T-helper 1 cell treated with Interleukin-12 subunit alpha and Interleukin-12 subunit beta and Interleukin-4 antibody, amounts not matched to agents 30 ng/mL and 1 ng/mL, for 36 hours (primary cell): ENCODE measurements at regions not wholly inside any gene's neighbourhood (a gene's known extent, or its start where the extent isn't known, plus 50 kb on each side); places are given as distances from the start of the nearest gene placed in this dataset.

Experiments used
- intact Hi-C: fragments of 100-400 bp; cut with micrococcal nuclease; formaldehyde crosslinking; loops from one replicate; pipeline ENCODE4 v1.15.1; 2024

DNA sequence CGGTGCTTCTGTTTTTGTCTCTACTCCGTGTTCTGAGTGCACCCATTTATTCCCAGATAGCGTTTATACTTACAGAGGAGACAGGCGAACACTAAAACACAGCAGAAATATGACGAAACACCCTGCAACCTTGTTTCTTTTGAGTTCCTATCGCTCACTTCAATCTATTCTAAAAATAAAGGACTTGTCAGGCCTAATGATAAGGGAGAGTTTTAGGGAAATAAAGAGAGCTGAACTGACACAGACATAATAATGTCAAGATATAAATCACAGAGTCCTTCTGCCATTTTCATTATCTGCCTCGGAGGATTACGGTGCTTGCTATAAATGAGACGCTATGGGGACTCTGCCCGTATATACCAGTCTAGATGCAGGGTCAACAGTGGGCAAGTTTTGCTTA, 659.7 kb upstream of the SALL3 start:
- intact Hi-C loops = no loop called here

DNA sequence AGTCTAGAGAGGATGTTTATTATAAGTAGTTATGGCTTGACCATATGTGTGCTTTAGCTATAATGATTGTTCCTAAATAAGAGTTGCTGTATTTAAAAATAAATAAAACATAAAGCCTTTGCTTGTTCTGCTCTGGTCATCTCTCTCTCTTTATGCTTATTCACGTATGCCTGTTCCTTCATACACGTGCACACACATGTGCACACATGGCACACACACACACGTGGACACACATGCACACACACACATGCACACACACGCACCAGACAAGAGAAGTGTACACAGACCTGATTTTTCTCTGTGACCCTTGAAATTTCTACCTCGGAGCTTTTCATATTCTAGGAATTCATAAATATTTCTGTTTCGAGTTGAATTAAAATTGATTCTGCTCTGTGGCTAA, 658.2 kb upstream of the SALL3 start:
- intact Hi-C loops = no loop called here

DNA sequence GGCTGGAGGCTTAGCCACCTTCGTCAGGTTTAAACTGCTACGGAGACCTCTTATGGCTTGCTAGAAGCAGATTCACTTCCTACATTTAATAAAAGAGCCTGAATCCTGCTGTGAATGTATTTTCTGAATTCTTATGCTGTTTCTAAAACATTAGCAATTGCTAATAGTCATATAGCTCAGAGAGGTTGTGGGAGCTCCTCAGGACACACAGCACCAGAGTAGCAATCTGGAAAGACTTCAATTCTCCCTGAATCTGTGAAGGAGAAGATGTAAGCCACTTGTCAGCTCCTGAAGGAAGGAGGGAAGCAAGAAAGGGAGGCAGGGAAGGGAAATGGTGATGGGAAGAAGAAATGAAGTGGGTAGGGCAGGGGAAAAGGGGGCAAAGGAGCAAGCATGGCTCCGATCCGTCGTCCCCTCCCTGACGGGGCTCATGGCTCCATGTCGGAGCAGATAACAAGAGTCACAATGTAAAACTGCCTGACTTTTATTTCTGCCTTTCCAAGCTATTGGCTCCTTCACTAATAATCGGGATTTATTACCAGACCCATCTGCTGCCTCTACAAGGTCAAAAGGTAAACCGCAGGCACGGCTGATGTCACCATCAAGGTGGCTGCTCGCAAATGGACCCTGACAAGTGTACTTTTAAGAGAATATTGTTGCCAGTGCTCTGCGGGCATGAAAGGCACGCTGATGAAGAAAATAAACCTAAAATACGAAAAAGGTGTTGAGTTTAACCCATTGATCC, 656.0 kb upstream of the SALL3 start:
- intact Hi-C loops = no loop called here

DNA sequence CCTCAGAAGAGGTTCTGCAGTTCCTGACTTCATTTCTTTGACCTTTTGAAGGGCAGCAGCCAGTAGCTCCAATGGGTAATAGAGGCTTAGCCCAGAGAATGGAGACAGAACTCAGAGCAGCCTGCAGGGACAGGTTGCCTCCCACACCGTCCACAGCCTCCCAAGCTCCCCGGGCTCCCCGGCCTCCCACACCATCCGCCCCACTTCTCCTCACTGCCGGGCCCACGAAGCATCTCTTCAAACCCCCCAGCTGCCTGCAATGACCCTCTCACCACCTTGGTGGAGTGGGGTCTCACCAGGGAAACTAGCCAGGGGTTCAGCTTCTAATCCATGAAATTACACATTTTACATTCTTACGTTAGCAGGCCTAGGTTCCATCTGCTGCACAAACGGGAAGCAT, 652.0 kb upstream of the SALL3 start:
- intact Hi-C loops = no loop called here

DNA sequence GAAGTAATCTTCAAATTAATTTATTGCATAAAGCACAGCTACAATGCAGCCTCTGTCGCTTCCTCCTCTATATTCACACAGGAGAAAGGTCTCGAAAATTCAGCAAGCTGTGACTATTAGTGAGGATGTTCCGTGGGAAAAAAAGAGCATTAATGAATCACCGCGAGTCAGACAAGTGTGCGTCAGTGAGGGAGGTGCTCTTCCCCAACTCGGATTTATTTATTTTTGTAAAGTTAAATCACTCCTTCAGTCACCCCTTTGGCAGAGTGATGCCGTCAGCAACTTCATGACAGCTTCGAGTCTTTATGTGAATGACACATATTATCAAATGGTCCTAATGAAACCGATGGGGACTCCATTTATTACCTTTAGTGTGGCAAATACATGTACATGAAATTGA, 648.9 kb upstream of the SALL3 start:
- intact Hi-C loops = no loop called here

DNA sequence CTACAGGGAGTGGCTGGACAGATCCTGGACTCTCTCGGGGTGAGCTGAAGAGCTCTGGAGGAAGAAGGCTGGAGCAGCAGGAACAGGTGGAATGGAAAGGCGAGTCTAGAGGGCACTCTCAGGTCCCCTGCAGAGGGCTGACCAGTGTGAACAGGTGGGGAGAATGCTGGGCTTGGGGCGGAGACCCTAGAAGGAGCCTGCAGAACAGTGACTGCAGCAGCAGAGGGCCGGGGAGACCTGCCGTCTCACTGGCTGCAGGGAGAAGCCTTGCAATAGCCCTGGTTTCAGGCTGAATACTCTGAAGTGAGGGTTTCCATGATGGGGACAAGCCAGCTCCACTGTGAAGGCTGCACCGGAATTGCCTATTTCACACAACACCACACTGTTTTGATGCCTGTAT, 626.7 kb upstream of the SALL3 start:
- intact Hi-C loops = no loop called here

DNA sequence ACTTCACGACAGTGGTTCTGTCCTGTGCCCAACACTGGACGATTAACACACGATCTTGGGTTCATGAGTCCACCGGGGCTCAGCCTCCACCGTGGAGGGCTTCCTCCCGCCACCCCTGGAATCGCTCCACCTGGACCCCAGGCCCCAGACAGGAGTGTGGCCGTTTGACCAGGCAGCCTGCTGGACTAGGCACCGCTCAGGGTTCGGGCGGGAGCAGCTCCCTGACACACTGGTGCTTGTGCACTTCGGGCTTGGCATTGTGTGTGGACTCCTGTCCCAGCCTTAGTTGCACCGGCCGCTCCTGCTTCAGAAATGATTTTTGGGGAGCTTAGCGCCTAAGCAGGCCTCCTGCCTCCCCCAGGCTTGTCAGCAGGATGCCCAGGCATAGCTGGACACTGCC, 617.4 kb upstream of the SALL3 start:
- intact Hi-C loops = no loop called here

DNA sequence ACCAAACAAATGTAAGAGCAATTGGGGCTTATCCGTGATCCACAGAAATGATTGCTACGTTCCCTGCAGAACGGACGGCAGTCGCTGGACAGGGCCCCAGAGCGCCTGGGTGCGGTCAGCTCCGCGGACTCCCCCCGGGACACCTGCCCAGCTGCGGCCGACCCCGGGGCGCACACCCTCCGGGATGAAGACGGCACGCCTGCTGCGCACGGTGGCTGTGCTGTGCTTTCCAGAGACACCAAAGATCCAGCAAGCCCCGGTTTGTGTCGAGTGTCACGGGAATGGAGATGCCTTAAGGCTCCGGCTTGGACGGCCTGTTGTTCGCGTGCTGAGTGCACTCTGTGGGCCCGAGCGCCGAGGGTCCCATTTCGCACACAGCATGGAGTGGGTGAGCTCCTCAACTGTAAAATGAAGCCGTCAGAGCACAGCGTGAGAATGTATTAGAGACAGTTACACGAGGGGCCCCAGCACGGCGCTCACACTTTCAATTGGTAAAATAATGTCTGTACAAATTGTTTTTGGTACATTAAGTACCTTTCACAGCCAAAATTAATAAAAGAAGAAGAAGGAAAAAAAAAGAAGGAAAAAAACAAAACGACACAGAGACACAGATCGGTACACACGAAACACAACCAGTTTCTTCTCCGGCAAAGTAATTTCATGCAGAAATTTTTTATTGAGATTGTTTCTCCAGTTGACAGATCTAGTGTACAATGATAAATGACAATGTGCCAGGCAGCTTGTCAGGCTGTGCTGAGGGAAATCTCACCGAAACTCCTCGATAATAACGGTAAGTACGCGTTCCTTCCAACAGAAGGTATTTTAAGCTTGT, 615.8 kb upstream of the SALL3 start:
- intact Hi-C loops = no loop called here

DNA sequence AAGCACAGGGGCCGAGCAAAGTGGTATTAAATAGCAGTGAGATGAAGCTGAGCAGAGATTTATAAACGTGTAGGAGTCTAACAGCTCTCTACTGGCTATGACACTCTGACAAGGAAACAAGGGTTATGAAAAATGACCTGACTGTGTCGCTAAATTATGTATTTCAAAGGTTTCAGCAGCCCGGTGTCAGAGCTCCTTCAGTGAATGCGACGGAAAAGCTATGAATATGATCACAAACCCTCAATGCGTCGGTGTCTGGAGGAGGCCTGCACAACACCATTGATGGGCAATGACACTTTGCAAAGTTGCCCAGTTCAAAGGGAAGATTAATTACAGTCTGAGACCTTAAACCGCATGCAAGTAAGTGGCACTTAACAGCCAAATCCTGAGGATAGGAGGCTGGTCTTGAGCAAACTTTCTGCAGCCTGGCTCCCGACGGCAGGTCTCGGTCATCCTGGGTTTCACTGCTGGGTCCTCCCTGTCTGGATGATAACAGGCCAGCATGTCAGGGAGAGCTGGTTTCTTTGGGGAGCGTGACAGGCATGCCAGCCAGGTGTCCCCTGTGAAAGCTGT, 615.1 kb upstream of the SALL3 start:
- intact Hi-C loops = no loop called here

DNA sequence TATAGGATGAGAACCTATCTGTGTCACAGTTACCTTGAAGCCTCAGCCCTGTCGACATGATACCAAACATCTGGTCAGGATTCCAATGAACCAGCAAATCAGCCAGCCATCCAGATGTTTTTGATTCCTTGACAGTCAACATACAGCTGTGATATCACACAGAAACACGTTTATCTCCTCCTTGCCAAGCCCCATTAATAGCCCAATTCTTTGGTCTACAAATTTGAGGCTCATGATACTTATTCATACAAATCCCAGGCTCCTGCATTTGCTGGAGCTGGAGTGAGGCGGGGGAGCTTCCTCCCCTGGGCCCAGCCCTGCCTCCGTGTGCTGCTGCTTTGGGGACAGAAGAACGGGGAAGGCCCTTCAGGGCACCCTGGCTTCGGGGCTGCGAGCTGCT, 611.6 kb upstream of the SALL3 start:
- intact Hi-C loops = no loop called here

DNA sequence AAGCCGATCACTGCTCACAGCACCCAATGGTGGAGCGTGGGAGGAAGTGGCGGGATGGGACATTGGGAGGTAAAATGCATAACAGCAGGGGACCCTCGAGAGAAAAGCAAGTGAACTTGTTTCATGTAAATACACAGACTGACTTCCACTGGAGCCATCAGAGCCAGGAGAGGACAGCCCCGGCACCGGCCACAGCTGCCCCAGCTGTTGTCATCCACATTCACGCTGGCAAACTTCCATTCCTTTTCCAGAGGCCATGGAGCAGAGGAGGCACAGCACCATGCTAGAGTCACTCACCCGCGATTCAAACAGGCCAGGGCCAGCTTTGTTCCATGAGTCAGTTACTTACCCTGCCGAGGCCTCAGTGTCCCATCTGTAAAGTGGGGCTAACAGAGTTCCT, 610.9 kb upstream of the SALL3 start:
- intact Hi-C loops = no loop called here

DNA sequence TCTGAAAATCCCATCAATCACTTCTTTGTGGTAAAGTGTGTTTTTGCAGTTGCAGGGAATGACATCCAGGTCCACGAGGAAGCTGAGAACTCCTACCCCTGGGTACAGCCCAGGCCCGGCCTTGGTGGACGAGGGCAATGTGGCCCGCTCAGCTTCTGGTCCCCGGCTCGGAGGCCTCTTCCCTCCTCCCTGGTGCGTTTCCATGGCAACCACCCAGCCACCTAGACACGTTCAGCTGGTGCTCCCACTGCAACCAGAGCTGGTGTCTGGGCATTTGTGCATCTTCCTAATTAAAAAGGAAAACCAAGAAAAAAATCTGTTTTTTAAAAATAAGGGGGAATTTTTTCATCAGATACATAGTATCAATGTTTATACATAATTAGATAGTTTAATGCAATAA, 603.6 kb upstream of the SALL3 start:
- intact Hi-C loops = no loop called here

DNA sequence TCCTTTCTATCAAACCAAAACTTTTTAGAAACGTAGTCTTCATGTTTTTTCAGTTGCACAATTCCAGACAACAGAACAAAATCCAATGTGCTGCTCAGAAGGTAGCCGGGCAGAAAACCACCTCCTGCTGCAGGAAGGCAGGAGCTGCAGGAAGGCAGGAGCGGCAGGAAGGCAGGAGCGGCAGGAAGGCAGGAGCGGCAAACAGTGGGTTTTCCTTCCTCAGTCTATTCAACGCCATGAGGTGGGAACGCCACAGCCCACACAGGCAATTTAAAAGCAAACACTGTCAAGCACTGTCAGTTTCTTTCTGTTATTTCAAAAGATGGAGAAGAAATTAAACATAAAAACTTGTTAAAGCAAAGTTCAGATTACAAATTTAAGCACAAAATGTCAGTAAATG, 601.2 kb upstream of the SALL3 start:
- intact Hi-C loops = no loop called here

DNA sequence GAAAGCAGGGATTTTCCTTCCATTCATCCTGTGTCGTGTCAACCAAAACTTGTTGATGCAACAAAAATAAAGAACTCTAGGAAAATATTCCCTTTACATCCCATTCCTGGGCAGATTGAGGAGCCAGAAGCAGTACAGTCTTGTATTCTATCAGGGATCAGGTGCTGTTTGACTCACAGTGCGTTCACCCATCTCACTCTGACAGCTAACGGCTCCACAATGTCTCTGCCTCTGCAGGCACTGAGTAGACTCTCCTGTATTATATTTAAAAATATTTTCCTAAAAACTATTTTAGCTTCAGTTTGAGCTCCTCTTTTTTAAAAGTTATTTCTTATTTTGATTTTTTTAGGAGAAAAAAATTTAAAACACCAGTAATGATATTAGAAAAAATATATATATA, 600.6 kb upstream of the SALL3 start:
- intact Hi-C loops = no loop called here

DNA sequence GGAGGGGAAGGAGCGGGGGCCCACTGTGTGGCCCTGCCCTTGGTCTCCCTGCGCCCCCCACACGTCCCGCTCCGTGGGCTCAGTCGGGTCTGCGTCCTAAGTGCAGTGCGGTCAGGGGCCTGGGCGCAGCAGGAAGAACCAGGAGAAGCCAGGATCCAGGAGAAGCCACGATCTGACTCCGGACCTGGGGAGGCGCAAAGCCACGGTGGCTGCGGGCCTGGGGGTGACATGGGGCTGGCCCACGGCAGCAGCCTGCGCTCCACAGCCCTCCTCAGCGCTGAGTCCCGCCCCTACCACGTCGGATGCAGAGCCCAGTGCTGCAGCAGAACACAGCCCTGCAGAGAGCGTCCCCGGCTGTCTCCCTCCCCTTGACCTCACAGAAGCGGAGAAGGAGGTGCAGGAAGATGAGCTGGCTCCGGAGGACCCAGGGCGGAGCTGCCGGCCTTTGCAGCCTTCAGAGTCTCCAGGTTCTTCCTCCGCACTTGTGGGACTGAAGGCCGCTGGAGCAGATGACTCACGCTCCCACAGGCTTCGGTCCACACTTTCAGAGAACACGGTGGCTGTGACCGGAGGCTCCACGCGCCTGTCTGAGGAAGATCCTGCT, 589.2 kb upstream of the SALL3 start:
- intact Hi-C loops = no loop called here

DNA sequence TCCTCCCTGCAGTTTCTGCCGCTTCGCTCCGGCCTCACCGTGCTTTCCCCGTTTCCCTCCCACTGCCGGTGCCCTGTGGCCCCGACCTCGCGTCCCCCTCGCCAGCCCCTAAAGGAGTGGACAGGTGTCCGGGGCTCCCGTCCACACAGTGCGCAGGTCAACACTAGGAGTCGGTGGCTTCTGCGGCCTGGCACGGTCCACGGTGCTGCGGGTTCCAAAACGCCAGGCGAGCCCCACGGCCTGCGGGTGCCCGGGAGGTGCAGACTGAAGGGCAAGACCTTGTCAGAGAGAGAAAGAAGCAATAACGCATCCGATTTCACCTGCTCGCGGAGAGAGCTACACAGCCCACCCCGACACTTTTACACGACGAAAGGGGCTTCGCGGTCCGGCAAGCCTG, 588.7 kb upstream of the SALL3 start:
- intact Hi-C loops = no loop called here

DNA sequence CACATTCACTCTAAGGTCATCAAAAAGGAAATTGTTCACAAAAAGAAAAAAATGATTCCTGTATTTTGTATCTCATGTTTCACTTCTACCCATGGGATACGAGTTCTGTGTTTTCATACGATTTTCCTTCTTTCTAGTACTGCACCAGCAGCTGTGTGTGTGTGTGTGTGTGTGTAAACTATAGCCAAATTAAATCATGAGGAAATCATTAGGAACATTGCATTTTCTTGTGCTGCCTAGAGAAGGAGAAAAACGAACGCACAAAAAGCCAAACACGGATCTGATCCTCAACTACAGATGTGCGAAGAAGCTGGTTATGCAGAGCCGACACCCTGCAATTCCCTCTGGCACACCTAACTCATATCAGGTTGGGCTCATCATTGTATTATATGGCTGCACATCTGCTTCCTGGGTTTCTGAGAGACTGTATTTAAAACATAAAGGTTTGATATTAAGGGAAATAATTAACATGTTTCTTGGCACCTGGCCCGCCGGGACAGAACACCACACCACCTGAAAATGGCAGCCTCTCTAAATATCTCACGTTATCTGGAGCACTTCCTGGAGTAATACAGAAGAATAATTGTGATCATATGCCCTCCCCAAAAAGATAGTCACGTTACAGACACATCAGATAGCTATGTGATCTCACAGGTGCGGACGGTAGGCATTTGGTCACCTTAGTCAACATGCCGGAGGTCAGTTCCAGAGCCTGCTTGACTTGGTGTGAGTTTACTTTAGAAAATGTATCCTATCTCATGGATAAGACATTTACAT, 586.3 kb upstream of the SALL3 start:
- intact Hi-C loops = no loop called here

DNA sequence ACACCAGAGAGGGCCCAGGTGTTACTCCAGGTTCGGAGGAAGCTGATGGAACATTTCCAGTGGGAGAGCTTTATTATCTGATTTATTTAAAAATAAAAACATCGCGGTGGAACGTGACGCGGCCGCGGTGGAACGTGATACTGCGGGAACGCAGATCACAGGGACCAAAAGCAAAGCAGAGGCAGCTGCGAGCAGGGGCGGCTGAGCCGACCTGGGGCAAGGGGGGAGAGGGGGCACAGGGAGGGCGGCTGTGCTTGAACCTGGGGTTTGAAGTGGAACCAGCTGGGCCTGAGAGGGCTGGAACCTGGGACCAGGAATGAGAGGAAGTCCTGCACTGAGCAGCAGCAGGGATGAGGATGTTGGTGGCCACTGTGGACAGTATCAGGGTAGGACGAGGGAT, 583.5 kb upstream of the SALL3 start:
- intact Hi-C loops = no loop called here

DNA sequence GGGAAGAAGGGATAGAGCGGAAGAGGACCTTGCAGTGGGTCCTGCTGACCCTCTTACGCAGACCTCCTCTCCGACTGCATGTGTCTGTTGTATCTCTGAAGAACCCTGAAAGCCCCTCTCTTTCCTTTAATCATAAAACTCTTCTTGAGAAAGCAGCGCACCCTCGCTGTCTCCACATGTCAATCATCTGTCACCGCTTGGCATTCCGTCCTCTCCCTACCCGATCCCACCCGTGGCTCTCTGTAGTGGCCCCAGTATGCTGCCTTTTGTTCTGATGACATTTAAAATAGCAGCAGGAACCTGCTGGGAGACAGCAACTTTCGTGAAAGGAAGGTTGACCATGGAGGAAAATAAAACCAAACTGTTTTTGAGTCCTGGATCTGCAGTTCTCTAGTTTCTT, 582.9 kb upstream of the SALL3 start:
- intact Hi-C loops = no loop called here

DNA sequence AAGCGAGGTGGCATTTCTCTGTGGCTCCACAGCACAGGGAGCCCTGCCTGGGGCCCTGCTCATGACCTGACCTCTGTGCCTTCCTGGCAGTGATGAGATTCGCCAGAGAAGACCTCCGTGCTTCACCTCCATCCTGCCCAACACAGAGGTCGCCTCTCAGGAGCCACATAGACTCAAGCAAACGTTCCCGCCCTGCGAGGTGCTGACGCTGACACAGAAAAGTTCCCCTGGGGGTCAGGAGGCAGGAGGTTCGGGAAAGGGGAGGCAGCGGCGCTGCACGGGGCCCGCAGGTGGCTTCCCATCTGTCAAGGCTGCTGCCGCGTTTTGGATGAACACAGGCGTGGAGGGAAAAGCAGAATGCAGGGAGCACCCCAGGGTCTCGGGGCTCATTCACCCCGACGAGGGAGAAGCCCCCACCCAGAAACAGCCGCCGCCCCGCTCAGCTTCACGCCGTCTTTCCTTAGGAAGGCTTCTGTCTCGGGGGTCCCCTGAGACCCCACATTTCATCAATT, 579.6 kb upstream of the SALL3 start:
- intact Hi-C loops = no loop called here

DNA sequence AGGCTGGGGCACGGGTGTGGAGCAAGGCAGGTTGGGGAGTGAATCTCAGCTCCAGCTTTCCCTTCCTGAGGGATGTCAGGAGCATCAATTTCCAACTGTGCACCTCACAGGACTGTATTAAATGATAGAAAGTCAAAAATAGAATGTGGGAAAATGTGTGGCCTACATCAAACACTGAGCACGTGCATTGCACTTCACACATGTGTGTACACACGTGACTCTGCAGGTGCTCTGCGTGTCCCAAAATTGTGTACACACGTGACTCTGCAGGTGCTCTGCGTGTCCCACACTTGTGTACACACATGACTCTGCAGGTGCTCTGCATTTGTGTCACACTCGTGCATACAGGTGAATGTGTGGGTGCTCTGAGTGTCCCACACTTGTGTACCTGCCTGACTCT, 577.2 kb upstream of the SALL3 start:
- intact Hi-C loops = no loop called here
